PC-9 (cell line): ENCODE measurements at regions not wholly inside any gene's neighbourhood (a gene's known extent, or its start where the extent isn't known, plus 50 kb on each side); places are given as distances from the start of the nearest gene placed in this dataset.

ENCODE experiments used
- CTCF ChIP-seq: fragments of 200-600 bp; sonication (generic); conservative IDR thresholded peaks from 2 replicates; pipeline ENCODE4 v1.6.1; 2017; ENCODE audit warnings: mixed run types, antibody characterized with exemption, mild to moderate bottlenecking, moderate library complexity
- EZH2 ChIP-seq: fragments of 200-600 bp; sonication (generic); IDR thresholded peaks from 2 replicates; pipeline ENCODE4 v1.8.0; 2017; ENCODE audit warnings: antibody characterized with exemption, low read depth

GRCh38 chr4:53734584-53735353, 143.5 kb upstream of the LNX1 start:
- TF ChIP-seq CTCF (no peak), EZH2 (no peak)
